ENCODE measurements at regions not wholly inside any gene's neighbourhood (a gene's known extent, or its start where the extent isn't known, plus 50 kb on each side); places are given as distances from the start of the nearest gene placed in this dataset.

DNA sequence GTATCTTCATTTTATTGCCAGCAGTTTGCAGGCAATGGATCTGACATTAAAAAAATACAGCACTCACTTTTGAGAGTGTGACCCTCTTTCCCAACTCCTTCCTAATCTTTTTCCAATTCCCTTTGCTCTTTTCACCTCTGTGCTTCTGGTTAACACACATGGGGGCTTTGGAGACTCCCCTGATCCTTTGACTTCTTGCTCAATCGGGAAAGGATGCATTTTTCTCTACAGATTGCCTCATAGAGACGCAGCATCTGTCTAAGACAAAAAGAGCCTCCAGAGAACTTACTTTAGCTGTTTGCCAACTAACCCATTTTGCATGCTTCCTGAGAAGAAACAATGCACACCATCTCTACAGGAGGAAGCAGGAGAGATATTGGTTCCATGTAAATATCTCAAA is 378.3 kb downstream of the PBX1 start (continued):
- TF ChIP-seq PHF8 (IDR thresholded peaks at IDR 0.05; ENCODE audit: borderline replicate concordance, low read depth) (no peak), KDM1A (IDR thresholded peaks at IDR 0.05; ENCODE audit: low read depth) (no peak)
- TF ChIP-seq, protein P1, sequence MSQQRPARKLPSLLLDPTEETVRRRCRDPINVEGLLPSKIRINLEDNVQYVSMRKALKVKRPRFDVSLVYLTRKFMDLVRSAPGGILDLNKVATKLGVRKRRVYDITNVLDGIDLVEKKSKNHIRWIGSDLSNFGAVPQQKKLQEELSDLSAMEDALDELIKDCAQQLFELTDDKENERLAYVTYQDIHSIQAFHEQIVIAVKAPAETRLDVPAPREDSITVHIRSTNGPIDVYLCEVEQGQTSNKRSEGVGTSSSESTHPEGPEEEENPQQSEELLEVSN (IDR thresholded peaks at IDR 0.05; ENCODE audit: borderline replicate concordance, low read depth), result no peak

DNA sequence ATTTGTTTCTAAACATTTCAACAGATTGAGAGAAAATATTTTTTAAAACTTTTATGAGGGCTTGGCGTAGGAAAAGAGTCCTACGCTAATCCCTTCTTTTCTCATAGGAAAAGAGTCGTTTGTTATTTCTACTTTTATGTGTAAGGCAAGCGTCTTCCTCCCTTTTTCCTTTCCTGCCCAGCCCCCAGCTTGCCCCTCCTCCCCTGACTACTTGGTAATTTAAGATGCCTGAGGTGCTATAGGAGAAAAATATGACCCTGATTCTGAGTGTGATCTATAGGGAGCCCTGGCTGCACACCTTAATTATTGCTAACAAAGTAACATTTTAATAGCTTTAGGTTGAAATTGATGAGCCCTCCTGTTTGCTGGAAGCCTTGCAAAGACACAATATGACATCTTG is 373.6 kb downstream of the PBX1 start:
- ChIA-PET POLR2A (no interaction called here), CTCF (interaction anchor here (0.6 kb wide), 1 partner anchor 69 kb away, joined by 5 read pairs; no protein-coding TSS in a partner anchor)
- DNase-seq (ENCODE audit: low read depth in 1 of 2, low spot score in 1 of 2), result no peak
- no peak for ATAC-seq
- WGBS (ENCODE audit: missing lambda C conversion rate), result 36% methylated on average over 4 of the region's 4 CpGs
- H3K4me2 ChIP-seq, result no peak overlapping the region
- no peak for FAIRE-seq
- H3K9me3 ChIP-seq, result no peaks in the 10 kb centered on the region
- no peak overlapping the region for H3K4me3 ChIP-seq
- TF ChIP-seq CHD2 (IDR thresholded peaks at IDR 0.05; ENCODE audit: low read length, partially characterized antibody), result no peak
- TF ChIP-seq, protein P2, sequence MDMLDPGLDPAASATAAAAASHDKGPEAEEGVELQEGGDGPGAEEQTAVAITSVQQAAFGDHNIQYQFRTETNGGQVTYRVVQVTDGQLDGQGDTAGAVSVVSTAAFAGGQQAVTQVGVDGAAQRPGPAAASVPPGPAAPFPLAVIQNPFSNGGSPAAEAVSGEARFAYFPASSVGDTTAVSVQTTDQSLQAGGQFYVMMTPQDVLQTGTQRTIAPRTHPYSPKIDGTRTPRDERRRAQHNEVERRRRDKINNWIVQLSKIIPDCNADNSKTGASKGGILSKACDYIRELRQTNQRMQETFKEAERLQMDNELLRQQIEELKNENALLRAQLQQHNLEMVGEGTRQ (IDR thresholded peaks at IDR 0.05), result no peak
- no peak for TF ChIP-seq EP300 (IDR thresholded peaks at IDR 0.05)
- TF ChIP-seq, protein P3, sequence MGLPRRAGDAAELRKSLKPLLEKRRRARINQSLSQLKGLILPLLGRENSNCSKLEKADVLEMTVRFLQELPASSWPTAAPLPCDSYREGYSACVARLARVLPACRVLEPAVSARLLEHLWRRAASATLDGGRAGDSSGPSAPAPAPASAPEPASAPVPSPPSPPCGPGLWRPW (IDR thresholded peaks at IDR 0.05), result no peak
- TF ChIP-seq, protein P4, sequence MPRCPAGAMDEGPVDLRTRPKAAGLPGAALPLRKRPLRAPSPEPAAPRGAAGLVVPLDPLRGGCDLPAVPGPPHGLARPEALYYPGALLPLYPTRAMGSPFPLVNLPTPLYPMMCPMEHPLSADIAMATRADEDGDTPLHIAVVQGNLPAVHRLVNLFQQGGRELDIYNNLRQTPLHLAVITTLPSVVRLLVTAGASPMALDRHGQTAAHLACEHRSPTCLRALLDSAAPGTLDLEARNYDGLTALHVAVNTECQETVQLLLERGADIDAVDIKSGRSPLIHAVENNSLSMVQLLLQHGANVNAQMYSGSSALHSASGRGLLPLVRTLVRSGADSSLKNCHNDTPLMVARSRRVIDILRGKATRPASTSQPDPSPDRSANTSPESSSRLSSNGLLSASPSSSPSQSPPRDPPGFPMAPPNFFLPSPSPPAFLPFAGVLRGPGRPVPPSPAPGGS (IDR thresholded peaks at IDR 0.05), result no peak
- TF ChIP-seq FOXS1 (CRISPR knock-in tag; IDR thresholded peaks at IDR 0.05), result no peak
- no peak for TF ChIP-seq HOXB5 (CRISPR knock-in tag; IDR thresholded peaks at IDR 0.05)
- TF ChIP-seq TP53 (CRISPR knock-in tag; IDR thresholded peaks at IDR 0.05), result no peak
- no peak for TF ChIP-seq EHMT2 (IDR thresholded peaks at IDR 0.05; ENCODE audit: low read depth)
- TF ChIP-seq, protein P5, sequence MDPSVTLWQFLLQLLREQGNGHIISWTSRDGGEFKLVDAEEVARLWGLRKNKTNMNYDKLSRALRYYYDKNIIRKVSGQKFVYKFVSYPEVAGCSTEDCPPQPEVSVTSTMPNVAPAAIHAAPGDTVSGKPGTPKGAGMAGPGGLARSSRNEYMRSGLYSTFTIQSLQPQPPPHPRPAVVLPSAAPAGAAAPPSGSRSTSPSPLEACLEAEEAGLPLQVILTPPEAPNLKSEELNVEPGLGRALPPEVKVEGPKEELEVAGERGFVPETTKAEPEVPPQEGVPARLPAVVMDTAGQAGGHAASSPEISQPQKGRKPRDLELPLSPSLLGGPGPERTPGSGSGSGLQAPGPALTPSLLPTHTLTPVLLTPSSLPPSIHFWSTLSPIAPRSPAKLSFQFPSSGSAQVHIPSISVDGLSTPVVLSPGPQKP (IDR thresholded peaks at IDR 0.05; ENCODE audit: low read depth, low read length), result no peak
- no peak for TF ChIP-seq ZFP36 (IDR thresholded peaks at IDR 0.05; ENCODE audit: borderline replicate concordance, partially characterized antibody)
- TF ChIP-seq SREBF2 (IDR thresholded peaks at IDR 0.05), result no peak
- TF ChIP-seq ZNF302 (CRISPR knock-in tag; IDR thresholded peaks at IDR 0.05), result no peak
- TF ChIP-seq CHD4 (IDR thresholded peaks at IDR 0.05; ENCODE audit: borderline replicate concordance), result no peak
- TF ChIP-seq FOSL2 (IDR thresholded peaks at IDR 0.05), result no peak
- no peak for TF ChIP-seq FOSL2 (CRISPR knock-in tag; IDR thresholded peaks at IDR 0.05)
- no peak overlapping the region for H3K27ac ChIP-seq
- no peaks in the 10 kb centered on the region for H3K4me1 ChIP-seq

DNA sequence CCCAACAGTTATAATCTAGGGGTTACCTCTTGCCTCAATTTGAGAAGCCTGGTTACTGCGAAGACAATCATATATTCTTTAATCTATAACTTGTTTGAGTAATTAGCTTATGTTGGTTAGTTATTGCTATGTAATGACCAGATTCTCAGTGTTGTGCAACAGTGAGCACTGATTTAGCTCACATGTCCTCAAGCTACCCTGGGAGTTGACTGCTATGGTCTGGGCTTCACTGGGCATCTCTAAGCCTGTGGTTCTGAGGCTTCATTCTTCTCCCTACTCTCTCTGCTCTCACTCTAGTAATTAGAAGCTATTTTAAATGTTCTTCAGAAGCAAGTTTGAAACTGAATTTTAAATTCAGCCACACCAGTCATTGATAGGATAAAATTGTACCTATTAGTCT is 371.8 kb downstream of the PBX1 start:
- no peak for FAIRE-seq
- POLR2A ChIA-PET, result no interaction called here
- CTCF ChIA-PET, result no interaction called here
- DNase-seq (ENCODE audit: low read depth in 1 of 2, low spot score in 1 of 2), result no peak
- no peaks in the 10 kb centered on the region for H3K4me1 ChIP-seq
- no peak overlapping the region for H3K27ac ChIP-seq
- TF ChIP-seq, protein P6, sequence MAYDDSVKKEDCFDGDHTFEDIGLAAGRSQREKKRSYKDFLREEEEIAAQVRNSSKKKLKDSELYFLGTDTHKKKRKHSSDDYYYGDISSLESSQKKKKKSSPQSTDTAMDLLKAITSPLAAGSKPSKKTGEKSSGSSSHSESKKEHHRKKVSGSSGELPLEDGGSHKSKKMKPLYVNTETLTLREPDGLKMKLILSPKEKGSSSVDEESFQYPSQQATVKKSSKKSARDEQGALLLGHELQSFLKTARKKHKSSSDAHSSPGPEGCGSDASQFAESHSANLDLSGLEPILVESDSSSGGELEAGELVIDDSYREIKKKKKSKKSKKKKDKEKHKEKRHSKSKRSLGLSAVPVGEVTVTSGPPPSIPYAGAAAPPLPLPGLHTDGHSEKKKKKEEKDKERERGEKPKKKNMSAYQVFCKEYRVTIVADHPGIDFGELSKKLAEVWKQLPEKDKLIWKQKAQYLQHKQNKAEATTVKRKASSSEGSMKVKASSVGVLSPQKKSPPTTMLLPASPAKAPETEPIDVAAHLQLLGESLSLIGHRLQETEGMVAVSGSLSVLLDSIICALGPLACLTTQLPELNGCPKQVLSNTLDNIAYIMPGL (CRISPR knock-in tag; IDR thresholded peaks at IDR 0.05; ENCODE audit: borderline replicate concordance), result no peak
- no peak for TF ChIP-seq HEYL (CRISPR knock-in tag; IDR thresholded peaks at IDR 0.05)
- no peak for TF ChIP-seq KDM5A (IDR thresholded peaks at IDR 0.05)
- TF ChIP-seq FOXS1 (CRISPR knock-in tag; IDR thresholded peaks at IDR 0.05), result no peak
- ATAC-seq, result no peak
- H3K9me3 ChIP-seq, result no peaks in the 10 kb centered on the region
- WGBS (ENCODE audit: missing lambda C conversion rate), result 23% methylated on average over 1 of the region's 1 CpG
- no peak overlapping the region for H3K4me2 ChIP-seq
- H3K4me3 ChIP-seq, result no peak overlapping the region
